GM12873 (cell line): ENCODE measurements at regions not wholly inside any gene's neighbourhood (a gene's known extent, or its start where the extent isn't known, plus 50 kb on each side); places are given as distances from the start of the nearest gene placed in this dataset.

Experiments
- TF ChIP-seq, protein P1 (sequence below): IDR thresholded peaks from 2 replicates; pipeline ENCODE4 v1.5.1; 2012; ENCODE audit warnings: low read depth, mild to moderate bottlenecking, moderate library complexity, low read length, control low read depth; ENCODE audit not compliant: insufficient read depth; ENCODE audit errors: missing control alignments

DNA sequence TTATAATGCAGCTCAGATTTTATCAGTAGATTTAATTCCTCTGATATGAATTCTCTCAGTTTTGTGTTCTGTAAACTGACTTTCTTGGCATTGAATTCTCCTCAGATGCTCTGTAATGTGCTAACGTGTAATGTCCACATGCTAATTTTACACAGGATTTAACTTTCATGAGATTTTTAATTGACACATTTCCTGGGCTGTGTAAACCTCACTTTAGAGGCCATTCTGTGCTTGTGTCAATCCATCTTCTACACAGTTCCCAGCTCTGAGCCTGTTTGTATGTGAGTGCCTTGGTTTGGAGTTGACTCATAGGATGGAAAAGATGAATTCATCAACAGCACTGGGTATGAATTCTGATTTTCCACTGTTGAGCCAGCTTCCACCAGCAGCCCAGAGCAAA, 476.7 kb upstream of the GCFC2 start:
- TF ChIP-seq, protein P1, sequence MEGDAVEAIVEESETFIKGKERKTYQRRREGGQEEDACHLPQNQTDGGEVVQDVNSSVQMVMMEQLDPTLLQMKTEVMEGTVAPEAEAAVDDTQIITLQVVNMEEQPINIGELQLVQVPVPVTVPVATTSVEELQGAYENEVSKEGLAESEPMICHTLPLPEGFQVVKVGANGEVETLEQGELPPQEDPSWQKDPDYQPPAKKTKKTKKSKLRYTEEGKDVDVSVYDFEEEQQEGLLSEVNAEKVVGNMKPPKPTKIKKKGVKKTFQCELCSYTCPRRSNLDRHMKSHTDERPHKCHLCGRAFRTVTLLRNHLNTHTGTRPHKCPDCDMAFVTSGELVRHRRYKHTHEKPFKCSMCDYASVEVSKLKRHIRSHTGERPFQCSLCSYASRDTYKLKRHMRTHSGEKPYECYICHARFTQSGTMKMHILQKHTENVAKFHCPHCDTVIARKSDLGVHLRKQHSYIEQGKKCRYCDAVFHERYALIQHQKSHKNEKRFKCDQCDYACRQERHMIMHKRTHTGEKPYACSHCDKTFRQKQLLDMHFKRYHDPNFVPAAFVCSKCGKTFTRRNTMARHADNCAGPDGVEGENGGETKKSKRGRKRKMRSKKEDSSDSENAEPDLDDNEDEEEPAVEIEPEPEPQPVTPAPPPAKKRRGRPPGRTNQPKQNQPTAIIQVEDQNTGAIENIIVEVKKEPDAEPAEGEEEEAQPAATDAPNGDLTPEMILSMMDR: no peak

- TF ChIP-seq, protein P1: no peak
Measured at GRCh38 chr2:76180676-76181075, 470.0 kb upstream of the GCFC2 start.

GRCh38 chr2:76178610-76179009, 467.9 kb upstream of the GCFC2 start:
- TF ChIP-seq, protein P1: no peak

DNA sequence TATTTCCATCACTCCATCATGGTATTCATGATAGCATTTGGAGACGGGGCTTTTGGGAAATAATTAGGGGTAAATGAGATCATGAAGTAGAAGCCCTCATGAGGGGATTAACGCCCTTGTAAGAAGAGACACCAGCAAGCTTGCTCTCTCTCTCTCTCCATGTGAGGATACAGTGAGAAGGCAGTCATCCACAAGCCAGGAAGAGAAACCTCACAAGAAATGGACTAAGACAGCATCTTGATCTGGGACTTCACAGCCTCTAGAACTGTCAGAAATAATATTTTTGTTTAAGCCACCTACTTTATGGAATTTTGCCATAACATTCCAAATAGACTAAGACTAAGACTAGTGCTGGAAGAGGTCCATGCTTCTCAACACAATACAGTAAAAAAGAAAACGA, 464.6 kb upstream of the GCFC2 start:
- TF ChIP-seq, protein P1: no peak

GRCh38 chr2:76174505-76174904, 463.8 kb upstream of the GCFC2 start:
- TF ChIP-seq, protein P1: no peak

- TF ChIP-seq, protein P1: no peak
Measured at GRCh38 chr2:76170856-76171255, 460.1 kb upstream of the GCFC2 start.

GRCh38 chr2:76170009-76170384, 459.3 kb upstream of the GCFC2 start:
- TF ChIP-seq, protein P1: no peak
